GM19351 (cell line): ENCODE measurements at regions not wholly inside any gene's neighbourhood (a gene's known extent, or its start where the extent isn't known, plus 50 kb on each side); places are given as distances from the start of the nearest gene placed in this dataset.

Experiments used
- ATAC-seq: cut with Tn5 transposase; IDR thresholded peaks from one replicate; pipeline ENCODE4 v1.9.1; 2021; ENCODE audit warnings: mild to moderate bottlenecking, moderate library complexity; ENCODE audit not compliant: unreplicated experiment

DNA sequence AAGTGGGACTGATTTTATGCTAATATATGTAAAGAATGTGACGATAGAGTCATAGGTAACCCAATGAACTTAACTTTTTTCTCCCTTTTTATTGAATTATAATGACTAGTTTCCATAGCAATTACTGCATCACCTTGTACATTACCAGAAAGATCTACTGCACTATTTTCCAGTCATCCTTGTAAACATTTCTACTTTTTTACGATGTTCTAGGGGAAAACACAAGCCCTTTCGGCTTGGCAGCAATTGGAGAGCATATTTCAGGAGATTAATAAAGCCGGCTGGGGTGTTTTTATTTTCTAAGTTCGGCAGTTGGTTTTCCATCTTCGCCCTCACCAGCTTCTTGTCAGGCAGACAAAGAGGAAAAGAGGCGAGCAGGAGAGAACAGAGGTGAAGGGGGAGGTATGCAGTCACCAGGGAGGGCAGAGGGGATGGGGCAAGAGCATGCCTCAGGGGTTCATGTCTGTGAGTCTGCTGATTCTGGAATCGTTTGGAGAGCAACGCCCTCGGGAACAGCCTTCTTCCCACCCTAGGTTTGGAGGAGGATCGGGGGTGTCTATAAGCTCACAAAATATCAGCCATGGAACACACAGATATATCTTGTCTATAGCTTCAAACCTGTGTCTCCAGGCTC lies 476.4 kb downstream of the MIAT start:
- ATAC-seq, result no peak

GRCh38 chr22:27134315-27134701 lies 476.9 kb downstream of the MIAT start:
- ATAC-seq, result no peak

DNA sequence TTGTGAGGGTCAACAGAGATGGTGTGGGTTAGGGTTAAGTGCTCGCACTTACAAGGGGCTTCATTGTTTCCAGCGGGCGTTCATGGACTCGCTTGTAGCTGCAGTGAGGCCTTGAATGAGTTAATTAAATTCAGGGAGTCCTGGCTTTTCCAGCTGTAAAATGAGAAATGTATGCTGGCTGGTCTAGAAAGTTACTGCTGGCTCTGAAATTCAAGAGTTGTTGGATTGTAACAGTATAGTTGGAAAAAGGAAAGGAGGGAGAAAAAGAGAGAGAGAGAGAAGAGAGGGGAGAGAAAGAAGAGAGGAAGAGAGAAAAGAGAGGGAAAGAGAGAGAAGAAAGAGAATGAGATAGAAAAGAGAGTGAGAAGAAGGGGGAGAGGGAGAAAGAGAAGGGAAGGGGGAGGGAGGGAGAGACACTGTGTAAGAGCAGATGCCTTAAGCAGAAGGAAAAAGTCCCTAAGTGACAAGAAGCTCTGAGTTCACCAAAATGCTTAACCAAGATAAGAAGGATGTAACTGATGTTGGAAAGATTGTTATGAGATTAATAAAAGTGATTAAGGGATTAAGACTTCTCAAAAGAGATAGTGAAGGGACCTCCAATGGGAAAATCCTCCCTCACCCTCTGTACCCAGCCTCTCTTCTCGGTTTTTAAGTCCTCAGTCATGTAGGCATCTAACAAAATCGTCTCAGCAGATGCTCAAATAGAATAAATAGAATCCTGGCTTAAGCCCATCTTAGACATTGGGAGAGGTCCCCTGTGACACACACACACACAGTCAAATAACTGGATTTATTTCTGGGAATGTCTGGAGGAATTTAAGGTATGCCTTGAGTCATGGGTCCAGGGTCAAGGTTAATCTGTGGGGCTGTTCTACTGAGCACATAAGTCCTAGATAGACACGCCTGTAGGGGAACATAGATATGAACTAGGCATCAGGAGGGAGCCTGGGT lies 477.9 kb downstream of the MIAT start:
- ATAC-seq, result no peak

- no peak for ATAC-seq
Observed at GRCh38 chr22:27136596-27136995, 479.2 kb downstream of the MIAT start.

- ATAC-seq, result no peak
Observed at GRCh38 chr22:27137871-27138337, 480.5 kb downstream of the MIAT start.

DNA sequence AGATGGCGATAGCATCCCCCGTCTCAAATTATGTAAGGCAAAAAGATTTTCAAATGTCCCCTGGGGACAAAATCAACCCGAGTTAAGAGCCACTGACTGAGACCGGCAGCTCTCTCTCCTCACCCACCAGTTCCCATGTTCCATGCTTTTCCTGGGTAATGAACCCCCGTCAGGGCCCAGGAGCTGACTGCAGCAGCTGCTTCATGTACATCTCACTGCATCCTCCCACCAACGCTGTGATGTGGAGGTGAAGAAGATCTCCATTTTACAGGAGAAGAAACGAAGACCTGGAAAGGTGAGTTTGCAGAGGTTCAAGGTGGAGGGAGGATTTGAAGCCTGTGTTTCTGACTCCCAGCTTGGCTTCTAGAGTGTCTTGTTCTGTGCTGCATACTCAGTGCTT lies 481.1 kb downstream of the MIAT start:
- no peak for ATAC-seq

GRCh38 chr22:27139935-27140511 lies 482.6 kb downstream of the MIAT start:
- no peak for ATAC-seq

- ATAC-seq, result no peak
Observed at GRCh38 chr22:27142286-27142685, 484.9 kb downstream of the MIAT start.

DNA sequence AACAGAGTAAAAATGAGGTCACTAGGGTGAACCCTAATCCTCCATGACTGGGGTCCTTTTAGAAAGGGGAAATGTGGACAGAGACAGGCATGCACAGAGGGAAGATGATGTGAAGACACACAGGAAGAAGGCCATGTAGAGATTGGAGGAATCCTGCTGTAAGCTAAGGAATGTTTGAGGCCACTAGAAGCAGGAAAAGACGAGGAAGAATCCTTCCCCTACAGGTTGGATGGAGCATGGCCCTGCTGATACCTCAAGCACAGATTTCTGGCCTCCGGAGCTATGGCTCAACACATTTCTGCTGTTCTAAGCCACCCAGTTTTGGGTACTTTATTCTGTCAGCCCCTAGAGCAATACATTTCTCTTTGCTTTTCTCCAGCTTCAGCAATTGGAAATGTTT lies 486.9 kb downstream of the MIAT start:
- ATAC-seq, result no peak

- no peak for ATAC-seq
Observed at GRCh38 chr22:27146866-27147633, 489.7 kb downstream of the MIAT start.

DNA sequence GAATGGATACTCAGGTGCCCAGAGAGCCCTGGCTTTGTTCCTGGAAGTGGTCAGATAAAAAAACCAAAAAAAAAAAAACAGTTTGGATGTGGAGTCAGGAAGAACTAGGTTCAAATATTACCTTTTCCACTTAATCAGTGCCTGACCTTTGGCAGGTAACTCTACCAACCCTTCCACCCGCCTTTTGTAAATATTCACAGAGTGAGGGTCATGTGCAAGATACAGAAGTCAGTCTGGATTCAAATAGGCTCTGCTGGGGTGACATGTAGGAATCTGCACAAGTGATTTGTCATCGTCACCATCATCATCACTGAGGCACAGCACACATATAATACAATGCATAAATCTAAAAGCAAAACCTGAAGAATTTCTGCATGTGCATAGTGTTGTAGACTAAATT lies 490.7 kb downstream of the MIAT start:
- ATAC-seq, result no peak

DNA sequence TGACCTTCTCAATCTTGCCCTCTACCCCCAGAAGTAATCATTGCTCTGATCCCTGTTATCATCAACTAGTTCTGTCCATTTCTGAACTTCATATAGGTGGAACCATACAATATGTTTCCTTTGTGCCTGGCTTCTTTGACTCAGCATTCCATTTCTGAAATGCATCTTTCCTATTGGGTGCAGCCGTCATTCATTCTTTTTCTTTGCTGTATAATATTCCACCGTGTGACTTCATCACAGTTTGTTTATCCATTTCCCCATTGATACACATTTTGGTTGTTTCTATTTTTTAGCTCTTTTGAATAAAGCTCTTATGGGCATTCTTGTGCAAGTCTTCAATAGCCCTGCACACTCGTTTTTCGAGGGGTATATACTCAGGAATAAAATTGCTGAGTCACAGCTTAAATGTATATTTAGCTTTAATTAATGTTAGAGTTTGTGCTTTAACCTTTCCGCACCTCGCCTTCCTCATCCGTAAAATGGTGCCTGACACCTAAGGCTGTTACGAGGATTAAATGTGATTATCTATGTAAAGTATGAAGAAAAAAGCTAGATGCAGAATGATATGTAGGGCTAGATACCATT lies 491.6 kb downstream of the MIAT start:
- no peak for ATAC-seq

- no peak for ATAC-seq
Observed at GRCh38 chr22:27149921-27150543, 492.6 kb downstream of the MIAT start.

DNA sequence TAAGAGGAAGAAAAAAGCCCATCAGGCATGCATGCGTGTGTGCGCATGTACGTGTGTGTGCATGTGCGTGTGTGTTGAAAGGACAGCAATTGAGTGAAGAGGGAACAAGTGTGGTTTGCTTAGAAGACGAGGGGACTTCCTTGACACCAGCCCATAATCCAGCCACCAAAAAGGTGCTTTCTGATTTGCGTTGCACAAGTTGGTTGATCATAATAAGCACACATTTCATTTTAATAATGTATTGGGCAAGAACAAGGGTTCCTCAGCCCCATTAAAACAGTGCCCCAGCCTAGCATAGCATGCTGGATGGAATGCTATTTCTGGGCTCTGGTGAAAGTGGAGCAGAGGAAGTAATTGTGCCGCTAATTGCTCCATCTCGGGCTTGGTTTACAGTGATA lies 493.2 kb downstream of the MIAT start:
- no peak for ATAC-seq

DNA sequence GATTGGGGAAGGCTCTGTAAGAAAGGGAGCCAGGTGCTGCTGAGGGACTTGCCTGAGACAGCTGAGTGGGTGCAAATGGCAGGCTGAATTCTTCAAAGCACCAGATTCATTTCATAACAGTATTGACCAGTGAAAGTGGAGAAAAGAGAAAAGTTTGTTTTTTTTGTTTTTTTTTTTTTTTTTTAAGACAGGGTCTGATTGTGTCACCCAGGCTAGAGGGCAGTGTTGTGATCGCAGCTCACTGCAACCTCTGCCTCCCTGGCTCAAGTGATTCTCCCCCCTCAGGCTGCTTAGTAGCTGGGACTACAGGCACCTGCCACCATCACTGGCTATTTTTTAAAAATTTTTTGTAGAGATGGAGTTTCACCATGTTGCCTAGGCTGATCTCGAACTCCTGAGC lies 494.0 kb downstream of the MIAT start:
- no peak for ATAC-seq

DNA sequence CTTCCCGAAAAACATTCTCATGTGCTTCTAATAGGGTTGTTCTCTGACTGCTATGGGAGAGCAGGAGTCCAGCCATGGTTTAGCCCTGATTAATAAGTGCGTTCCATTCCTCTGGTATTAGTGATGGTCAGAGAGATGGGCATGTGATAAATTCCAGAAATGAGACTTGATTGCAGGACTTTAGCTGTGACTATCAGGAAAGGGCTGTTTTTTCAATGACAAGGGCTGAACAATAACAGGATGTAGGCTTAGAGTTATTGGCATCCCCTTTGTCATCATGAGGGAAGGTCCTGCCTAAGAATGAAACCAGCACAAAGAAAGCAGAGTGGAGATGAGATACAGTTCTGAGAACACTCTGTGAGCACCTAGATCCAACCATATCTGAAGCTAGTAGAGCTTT lies 494.6 kb downstream of the MIAT start:
- ATAC-seq, result no peak

DNA sequence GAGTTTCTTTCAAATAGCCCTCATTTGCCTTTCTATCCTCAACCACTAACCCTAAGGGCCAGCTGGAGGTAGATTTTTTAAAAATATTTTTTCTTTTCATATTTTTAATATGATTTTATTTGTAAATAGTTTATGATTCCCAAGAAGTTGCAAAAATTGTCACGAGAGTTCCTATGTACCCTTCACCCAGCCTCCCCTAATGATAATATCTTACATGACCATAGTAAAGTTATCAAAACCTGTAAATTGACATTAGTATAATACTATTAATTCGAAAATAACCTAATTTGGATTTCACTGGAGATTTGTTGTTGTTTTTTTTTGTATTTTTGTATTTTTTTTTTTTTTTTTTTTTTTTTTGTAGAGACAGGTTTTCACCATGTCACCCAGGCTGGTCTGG lies 495.5 kb downstream of the MIAT start:
- no peak for ATAC-seq

GRCh38 chr22:27153386-27153785 lies 496.0 kb downstream of the MIAT start:
- ATAC-seq, result no peak

GRCh38 chr22:27154717-27155116 lies 497.3 kb downstream of the MIAT start:
- no peak for ATAC-seq

DNA sequence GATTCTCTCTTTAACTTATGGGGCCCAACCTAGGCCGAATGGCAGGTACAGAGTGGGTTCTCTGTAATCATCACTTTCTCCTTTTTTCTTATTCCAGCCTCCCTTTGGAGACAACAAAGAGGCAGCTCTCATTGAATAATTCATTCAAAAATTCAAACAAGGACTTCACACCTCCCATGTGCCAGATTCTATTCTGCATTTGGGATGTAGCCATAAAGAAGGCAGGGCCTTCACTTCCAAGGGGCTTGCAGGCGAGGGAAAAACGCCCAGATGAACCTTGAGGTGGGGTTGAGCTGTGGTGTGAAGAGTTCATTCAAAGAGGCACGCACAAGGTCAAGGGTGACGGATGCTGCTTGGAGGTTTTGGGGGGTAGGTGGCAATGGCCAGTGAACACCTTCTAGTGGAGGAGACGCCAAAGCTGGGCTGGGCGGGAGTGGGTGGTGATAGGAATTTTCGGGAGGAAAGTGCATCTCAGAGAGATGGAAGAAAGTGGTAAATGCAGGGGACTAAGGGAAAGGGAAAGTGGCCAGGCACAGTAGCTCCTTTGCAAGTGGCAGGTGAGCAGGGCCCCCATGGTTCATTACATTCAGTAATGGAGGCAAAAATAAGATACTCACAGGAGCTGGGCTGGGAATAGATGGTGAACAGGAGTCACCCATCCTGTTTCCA lies 499.6 kb downstream of the MIAT start:
- no peak for ATAC-seq
